RWPE1 (cell line): ENCODE measurements at regions not wholly inside any gene's neighbourhood (a gene's known extent, or its start where the extent isn't known, plus 50 kb on each side); places are given as distances from the start of the nearest gene placed in this dataset.

Source experiments
- CTCF ChIA-PET: fragments of 350-600 bp; sonication (Branson Sonifier 250); formaldehyde crosslinking; extraction: SDS; loops from one replicate; lab custom pipeline; 2021; lab: Yijun Ruan, JAX
- POLR2A ChIA-PET: fragments of 400-600 bp; formaldehyde crosslinking; extraction: SDS; loops from one replicate; lab custom pipeline; 2020; ENCODE audit warnings: antibody characterized with exemption; ENCODE audit not compliant: low non-redundant PET; lab: Yijun Ruan, JAX
- DNase-seq: peaks from one replicate; pipeline ENCODE4 v3.0.0; 2012; ENCODE audit warnings: low spot score
- H3K27ac ChIP-seq: fragments of 450-650 bp; 2 replicates; pipeline ENCODE4 v1.5.1; 2017
- TF ChIP-seq, protein P1 (sequence below): fragments of 450-650 bp; conservative IDR thresholded peaks from 2 replicates; pipeline ENCODE4 v1.5.1; 2017; ENCODE audit warnings: low read depth, mild to moderate bottlenecking

GRCh38 chr13:109899316-109899715 lies 112.9 kb upstream of the IRS2 start:
- no peak for DNase-seq
- POLR2A ChIA-PET = no interaction called here
- H3K27ac ChIP-seq = no peak overlapping the region
- CTCF ChIA-PET = no interaction called here
- TF ChIP-seq, protein P1, sequence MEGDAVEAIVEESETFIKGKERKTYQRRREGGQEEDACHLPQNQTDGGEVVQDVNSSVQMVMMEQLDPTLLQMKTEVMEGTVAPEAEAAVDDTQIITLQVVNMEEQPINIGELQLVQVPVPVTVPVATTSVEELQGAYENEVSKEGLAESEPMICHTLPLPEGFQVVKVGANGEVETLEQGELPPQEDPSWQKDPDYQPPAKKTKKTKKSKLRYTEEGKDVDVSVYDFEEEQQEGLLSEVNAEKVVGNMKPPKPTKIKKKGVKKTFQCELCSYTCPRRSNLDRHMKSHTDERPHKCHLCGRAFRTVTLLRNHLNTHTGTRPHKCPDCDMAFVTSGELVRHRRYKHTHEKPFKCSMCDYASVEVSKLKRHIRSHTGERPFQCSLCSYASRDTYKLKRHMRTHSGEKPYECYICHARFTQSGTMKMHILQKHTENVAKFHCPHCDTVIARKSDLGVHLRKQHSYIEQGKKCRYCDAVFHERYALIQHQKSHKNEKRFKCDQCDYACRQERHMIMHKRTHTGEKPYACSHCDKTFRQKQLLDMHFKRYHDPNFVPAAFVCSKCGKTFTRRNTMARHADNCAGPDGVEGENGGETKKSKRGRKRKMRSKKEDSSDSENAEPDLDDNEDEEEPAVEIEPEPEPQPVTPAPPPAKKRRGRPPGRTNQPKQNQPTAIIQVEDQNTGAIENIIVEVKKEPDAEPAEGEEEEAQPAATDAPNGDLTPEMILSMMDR = no peak

DNA sequence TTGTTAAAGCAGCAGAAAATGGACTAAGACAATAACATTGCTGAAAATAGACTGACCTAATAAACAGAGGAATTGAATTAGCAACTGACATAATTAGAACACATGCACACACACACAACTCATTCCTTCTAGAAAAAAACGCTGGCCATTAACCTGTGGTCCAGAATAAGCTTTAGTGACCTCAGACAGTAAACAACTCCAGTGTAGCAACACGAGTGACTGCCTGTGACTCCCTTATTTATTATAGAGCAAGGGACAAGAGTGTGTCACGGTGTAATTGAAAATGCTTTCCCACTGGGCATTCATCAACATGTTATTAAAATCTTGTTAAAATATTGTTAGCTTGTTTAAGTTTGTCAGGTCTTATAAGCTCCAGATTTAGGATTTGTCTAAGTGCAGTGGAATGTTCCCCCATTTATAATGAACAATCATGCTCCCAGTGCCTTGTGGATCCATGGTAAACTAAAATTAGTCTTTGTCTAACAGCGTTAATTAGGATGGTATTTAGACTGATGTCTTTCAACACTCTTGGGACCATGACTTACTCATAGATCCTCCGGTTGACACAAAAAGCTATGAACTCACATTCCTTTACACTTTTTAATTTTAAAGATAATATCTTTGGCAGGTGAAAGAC lies 111.7 kb upstream of the IRS2 start:
- CTCF ChIA-PET = interaction anchor here (0.6 kb wide), 1 partner anchor 84 kb away, joined by 3 read pairs; no protein-coding TSS in a partner anchor
- no peak overlapping the region for H3K27ac ChIP-seq
- TF ChIP-seq, protein P1 = no peak
- POLR2A ChIA-PET = no interaction called here
- no peak for DNase-seq

GRCh38 chr13:109892101-109892500 lies 105.7 kb upstream of the IRS2 start:
- ChIA-PET POLR2A (no interaction called here), CTCF (no interaction called here)
- no peak for DNase-seq
- H3K27ac ChIP-seq = no peak overlapping the region
- TF ChIP-seq, protein P1 = no peak

GRCh38 chr13:109885235-109885634 lies 98.9 kb upstream of the IRS2 start:
- TF ChIP-seq, protein P1 = no peak
- CTCF ChIA-PET = no interaction called here

GRCh38 chr13:109884462-109884861 lies 98.1 kb upstream of the IRS2 start:
- TF ChIP-seq, protein P1 = no peak
- H3K27ac ChIP-seq = no peak overlapping the region
- POLR2A ChIA-PET = no interaction called here
- CTCF ChIA-PET = interaction anchor here (0.7 kb wide), 2 partner anchors 176 to 910 kb away, joined by 3 read pairs; no protein-coding TSS in a partner anchor
- DNase-seq = no peak

More at GRCh38 chr13:109885235-109885634, 98.9 kb upstream of the IRS2 start:
- POLR2A ChIA-PET = no interaction called here
- no peak for DNase-seq
- H3K27ac ChIP-seq = no peak overlapping the region

- DNase-seq = no peak
- ChIA-PET POLR2A (no interaction called here), CTCF (interaction anchor here (0.7 kb wide), 2 partner anchors 177 to 909 kb away, joined by 3 read pairs; no protein-coding TSS in a partner anchor)
- no peak overlapping the region for H3K27ac ChIP-seq
- TF ChIP-seq, protein P1 = no peak
Observed at GRCh38 chr13:109883181-109884180, 97.1 kb upstream of the IRS2 start.
